CD4-positive, alpha-beta T cell treated with Interleukin-2 at 100 ng/mL for 4 hours (primary cell): ENCODE measurements at regions not wholly inside any gene's neighbourhood (a gene's known extent, or its start where the extent isn't known, plus 50 kb on each side); places are given as distances from the start of the nearest gene placed in this dataset.

Source experiments
- DNase-seq: peaks from one replicate; pipeline ENCODE4 v3.0.0-alpha.2; 2020; ENCODE audit warnings: low spot score

- no peak for DNase-seq
Observed at GRCh38 chr18:42632801-42633200, 482.7 kb downstream of the RIT2 start.

DNA sequence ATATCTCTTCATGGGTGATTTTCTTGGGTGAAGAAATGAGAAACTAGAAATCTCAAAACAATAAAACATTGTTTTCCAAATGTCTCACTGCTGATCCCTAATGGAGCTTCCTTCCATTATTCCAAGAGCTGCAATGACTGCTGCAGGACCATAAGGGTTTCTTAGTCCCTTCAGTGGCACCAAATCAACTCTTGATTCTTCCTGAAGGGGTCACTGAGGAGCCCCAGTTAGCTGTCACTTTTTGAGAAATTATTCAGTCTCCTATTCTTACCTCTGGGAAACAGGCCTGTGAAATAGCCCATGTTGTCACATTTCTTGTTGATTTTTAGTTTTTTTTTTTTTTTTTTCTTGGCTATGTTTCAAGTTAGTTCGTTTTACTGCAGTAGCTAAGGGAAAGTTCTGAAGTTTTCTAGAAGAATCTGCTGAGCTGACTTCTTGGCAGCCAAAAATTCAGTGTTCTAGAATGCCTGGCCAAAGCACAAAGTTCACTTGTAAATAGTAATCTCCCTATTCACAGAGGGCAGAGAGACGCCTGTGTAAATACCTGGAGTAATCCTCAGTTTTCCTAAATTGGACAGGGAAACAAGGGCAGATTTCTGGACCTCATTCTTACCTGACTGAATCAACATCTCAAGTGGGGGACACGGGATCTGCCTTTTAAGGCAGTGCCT lies 480.0 kb downstream of the RIT2 start:
- DNase-seq = no peak

- no peak for DNase-seq
Observed at GRCh38 chr18:42636309-42636708, 479.2 kb downstream of the RIT2 start.

- DNase-seq = no peak
Observed at GRCh38 chr18:42640160-42640559, 475.3 kb downstream of the RIT2 start.

- no peak for DNase-seq
Observed at GRCh38 chr18:42641996-42642395, 473.5 kb downstream of the RIT2 start.

- DNase-seq = no peak
Observed at GRCh38 chr18:42644729-42645131, 470.8 kb downstream of the RIT2 start.

- no peak for DNase-seq
Observed at GRCh38 chr18:42649331-42650035, 466.0 kb downstream of the RIT2 start.

- no peak for DNase-seq
Observed at GRCh38 chr18:42654556-42654955, 460.9 kb downstream of the RIT2 start.

- no peak for DNase-seq
Observed at GRCh38 chr18:42657551-42657950, 457.9 kb downstream of the RIT2 start.

- no peak for DNase-seq
Observed at GRCh38 chr18:42658171-42658570, 457.3 kb downstream of the RIT2 start.

DNA sequence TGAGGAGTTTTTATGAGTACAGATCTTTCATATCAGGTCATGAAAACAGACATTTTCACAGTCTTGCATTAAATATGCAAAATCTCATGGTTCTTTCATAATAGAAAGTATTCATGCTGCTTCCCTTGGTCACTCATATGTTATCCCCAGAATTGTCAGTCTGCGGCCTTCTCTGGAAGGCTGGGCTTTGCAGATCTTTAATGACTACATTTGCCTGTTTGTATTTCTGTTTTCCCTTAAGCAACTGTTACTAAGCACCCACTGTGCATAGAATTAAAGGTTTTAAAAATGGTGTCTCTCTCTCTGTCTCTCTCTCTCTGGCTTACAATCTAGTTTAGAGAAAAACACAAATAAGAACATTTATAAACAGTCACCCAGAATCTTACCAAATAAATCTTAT lies 456.3 kb downstream of the RIT2 start:
- no peak for DNase-seq

DNA sequence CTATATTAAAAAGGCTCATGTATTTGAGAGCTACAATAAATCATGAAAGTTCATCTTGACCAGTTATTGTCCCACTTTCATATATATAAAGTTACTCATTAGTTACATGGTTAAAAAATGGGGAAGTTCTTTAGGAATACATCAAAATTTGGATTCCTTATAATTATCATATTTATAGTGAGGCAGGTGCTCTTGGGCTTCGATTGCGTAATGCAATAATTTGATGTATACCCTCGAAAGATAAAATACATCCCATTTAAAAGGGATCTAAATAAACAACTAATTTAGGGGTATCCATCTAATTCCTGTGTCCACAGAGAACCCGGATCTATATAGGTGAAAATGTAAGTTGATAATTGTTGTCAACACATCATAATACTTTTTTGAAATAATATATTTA lies 444.6 kb downstream of the RIT2 start:
- no peak for DNase-seq

DNA sequence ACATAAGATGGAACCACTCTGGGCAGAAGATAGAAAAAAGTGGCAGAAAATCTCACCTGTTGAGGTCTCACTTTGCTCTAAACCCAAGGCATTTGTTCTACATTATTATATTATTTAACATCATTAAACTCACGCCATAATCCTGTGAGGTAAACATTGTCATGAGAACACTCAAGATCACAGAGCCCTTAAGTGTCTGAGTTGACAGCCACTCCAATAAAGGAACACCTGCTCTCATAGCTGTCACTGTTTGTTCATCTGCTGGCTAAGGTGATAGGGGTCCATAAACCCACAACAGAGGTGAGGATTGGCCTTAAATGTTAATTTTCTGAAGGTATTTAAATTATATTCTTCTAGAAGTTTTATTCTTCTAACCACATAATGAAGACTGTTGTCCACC lies 439.7 kb downstream of the RIT2 start:
- DNase-seq = no peak

DNA sequence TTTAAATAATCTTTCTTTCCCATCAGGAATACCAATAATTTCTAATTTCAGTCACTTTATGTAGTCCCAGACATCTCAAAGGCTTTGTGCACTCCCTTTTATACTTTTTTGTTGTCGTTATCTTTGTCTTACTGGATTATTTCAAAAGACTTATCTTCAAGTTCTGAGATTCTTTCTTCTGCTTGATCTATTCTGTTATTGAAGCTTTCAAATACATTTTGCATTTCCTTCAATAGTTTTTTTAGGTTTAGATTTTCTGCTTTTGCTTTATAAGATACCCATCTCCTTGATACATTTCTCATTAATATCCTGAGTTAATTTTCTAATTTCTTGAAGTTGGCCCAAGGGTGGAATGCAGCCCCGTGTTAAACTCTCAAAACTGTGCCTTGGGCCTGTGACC lies 432.4 kb downstream of the RIT2 start:
- no peak for DNase-seq

- no peak for DNase-seq
Observed at GRCh38 chr18:42689310-42689709, 426.2 kb downstream of the RIT2 start.
